A673 (cell line): ENCODE measurements at regions not wholly inside any gene's neighbourhood (a gene's known extent, or its start where the extent isn't known, plus 50 kb on each side); places are given as distances from the start of the nearest gene placed in this dataset.

Experiments
- CTCF ChIP-seq: fragments of 300-800, 200-600 bp; sonication (generic); conservative IDR thresholded peaks from 2 replicates; pipeline ENCODE4 v1.5.1; 2017; ENCODE audit warnings: low read depth, mild to moderate bottlenecking, antibody characterized with exemption, low read length, moderate library complexity, mixed read lengths
- EZH2 ChIP-seq: fragments of 200-600 bp; sonication (generic); IDR thresholded peaks from 2 replicates; pipeline ENCODE4 v1.6.1; 2017; ENCODE audit warnings: borderline replicate concordance, low read depth, mild to moderate bottlenecking, mixed read lengths, antibody characterized with exemption, low read length; ENCODE audit not compliant: poor library complexity, severe bottlenecking

- TF ChIP-seq CTCF: no peak
- TF ChIP-seq EZH2: no peak
Observed at GRCh38 chr2:23320058-23320457, 64.9 kb upstream of the KLHL29 start.
